ENCODE measurements at regions not wholly inside any gene's neighbourhood (a gene's known extent, or its start where the extent isn't known, plus 50 kb on each side); places are given as distances from the start of the nearest gene placed in this dataset.
A peak's percentile ranks its signal among the peaks of the same experiment; 100 is the strongest.

- no peak for DNase-seq
Measured at GRCh38 chr10:4033341-4033896, 248.4 kb upstream of the KLF6 start.

- DNase-seq: no peak
Measured at GRCh38 chr10:4029866-4030265, 244.9 kb upstream of the KLF6 start.

GRCh38 chr10:4028854-4029583 lies 244.0 kb upstream of the KLF6 start:
- no peak for DNase-seq

- DNase-seq: no peak
Measured at GRCh38 chr10:4028027-4028471, 243.0 kb upstream of the KLF6 start.

GRCh38 chr10:4025339-4025738 lies 240.3 kb upstream of the KLF6 start:
- DNase-seq: no peak

- no peak for DNase-seq
Measured at GRCh38 chr10:4024516-4025245, 239.7 kb upstream of the KLF6 start.

- DNase-seq: no peak
Measured at GRCh38 chr10:4024027-4024426, 239.0 kb upstream of the KLF6 start.

- no peak for DNase-seq
Measured at GRCh38 chr10:4022473-4022872, 237.5 kb upstream of the KLF6 start.

- no peak for DNase-seq
Measured at GRCh38 chr10:4020631-4021030, 235.6 kb upstream of the KLF6 start.

- no peak for DNase-seq
Measured at GRCh38 chr10:4018054-4018511, 233.1 kb upstream of the KLF6 start.

- DNase-seq: no peak
Measured at GRCh38 chr10:4017336-4017735, 232.3 kb upstream of the KLF6 start.

- DNase-seq: no peak
Measured at GRCh38 chr10:4016214-4016740, 231.3 kb upstream of the KLF6 start.

- peak in 2 of 3 donors; percentile 19 to 65 for DNase-seq
Measured at GRCh38 chr10:4013651-4014121, 228.7 kb upstream of the KLF6 start.

GRCh38 chr10:4012848-4013247 lies 227.8 kb upstream of the KLF6 start:
- no peak for DNase-seq

GRCh38 chr10:4011136-4011812 lies 226.3 kb upstream of the KLF6 start:
- no peak for DNase-seq

GRCh38 chr10:4008676-4009382 lies 223.8 kb upstream of the KLF6 start:
- no peak for DNase-seq

- no peak for DNase-seq
Measured at GRCh38 chr10:4007771-4008170, 222.8 kb upstream of the KLF6 start.

- no peak for DNase-seq
Measured at GRCh38 chr10:4006858-4007257, 221.8 kb upstream of the KLF6 start.

GRCh38 chr10:4006051-4006450 lies 221.0 kb upstream of the KLF6 start:
- DNase-seq: peak in 1 of 3 donors; percentile 30

GRCh38 chr10:4004990-4005389 lies 220.0 kb upstream of the KLF6 start:
- DNase-seq: no peak

GRCh38 chr10:4004144-4004543 lies 219.1 kb upstream of the KLF6 start:
- DNase-seq: no peak

All from muscle of back (tissue), 3 donors.